ENCODE measurements at regions not wholly inside any gene's neighbourhood (a gene's known extent, or its start where the extent isn't known, plus 50 kb on each side); places are given as distances from the start of the nearest gene placed in this dataset.

DNA sequence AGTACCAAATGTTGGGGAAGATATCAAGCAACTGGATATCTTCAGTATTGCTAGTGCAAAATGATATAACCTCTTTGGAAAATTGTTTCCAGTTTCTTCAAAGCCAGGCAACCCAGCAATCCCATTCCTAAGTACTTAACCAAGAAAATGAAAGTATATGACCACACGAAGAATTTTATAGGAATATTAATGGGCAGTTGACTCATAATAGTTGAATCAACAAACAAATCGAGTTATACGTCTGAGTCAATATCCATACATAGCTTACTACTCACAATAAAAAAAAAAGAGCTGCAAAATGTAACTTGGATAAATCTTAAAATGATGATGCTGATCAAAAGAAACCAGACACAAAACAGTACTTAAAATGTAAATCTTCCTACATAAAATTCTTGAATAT is 810.4 kb downstream of the METTL4 start:
- Histone ChIP-seq H3K4me3 (ENCODE audit: low read depth in 1 of 2, low read length in 2 of 2) (no peak overlapping the region), H3K79me2 (ENCODE audit: insufficient read depth, low read length) (no peaks in the 10 kb centered on the region), H3K27me3 (ENCODE audit: insufficient read depth, low read length, poor library complexity) (no peaks in the 10 kb centered on the region), H3K9me3 (ENCODE audit: insufficient read depth, low read length, severe bottlenecking) (no peaks in the 10 kb centered on the region), H3K36me3 (ENCODE audit: insufficient read depth, low read length) (no peaks in the 10 kb centered on the region), H3K4me2 (ENCODE audit: insufficient read depth, low read length) (no peak overlapping the region), H2AFZ (ENCODE audit: low read depth, low read length) (no peak overlapping the region), H4K20me1 (ENCODE audit: insufficient read depth, low read length) (no peaks in the 10 kb centered on the region), H3K4me1 (ENCODE audit: insufficient read depth, low read length) (no peaks in the 10 kb centered on the region), H3K9ac (ENCODE audit: low read depth, low read length) (no peak overlapping the region), H3K27ac (ENCODE audit: low read length) (no peak overlapping the region)
- DNase-seq (no peak), ATAC-seq (ENCODE audit: insufficient read depth, low read depth) (no peak)
- TF ChIP-seq, protein P1, sequence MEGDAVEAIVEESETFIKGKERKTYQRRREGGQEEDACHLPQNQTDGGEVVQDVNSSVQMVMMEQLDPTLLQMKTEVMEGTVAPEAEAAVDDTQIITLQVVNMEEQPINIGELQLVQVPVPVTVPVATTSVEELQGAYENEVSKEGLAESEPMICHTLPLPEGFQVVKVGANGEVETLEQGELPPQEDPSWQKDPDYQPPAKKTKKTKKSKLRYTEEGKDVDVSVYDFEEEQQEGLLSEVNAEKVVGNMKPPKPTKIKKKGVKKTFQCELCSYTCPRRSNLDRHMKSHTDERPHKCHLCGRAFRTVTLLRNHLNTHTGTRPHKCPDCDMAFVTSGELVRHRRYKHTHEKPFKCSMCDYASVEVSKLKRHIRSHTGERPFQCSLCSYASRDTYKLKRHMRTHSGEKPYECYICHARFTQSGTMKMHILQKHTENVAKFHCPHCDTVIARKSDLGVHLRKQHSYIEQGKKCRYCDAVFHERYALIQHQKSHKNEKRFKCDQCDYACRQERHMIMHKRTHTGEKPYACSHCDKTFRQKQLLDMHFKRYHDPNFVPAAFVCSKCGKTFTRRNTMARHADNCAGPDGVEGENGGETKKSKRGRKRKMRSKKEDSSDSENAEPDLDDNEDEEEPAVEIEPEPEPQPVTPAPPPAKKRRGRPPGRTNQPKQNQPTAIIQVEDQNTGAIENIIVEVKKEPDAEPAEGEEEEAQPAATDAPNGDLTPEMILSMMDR (IDR thresholded peaks at IDR 0.05; ENCODE audit: borderline replicate concordance, extremely low read depth, low read length, poor library complexity, severe bottlenecking), result no peak
- no peak for TF ChIP-seq EZH2 (IDR thresholded peaks at IDR 0.05; ENCODE audit: borderline replicate concordance, low read depth, low read length, severe bottlenecking)

- H3K9me3 ChIP-seq (ENCODE audit: insufficient read depth, low read length, severe bottlenecking), result no peaks in the 10 kb centered on the region
- no peak overlapping the region for H3K27ac ChIP-seq (ENCODE audit: low read length)
- H3K4me2 ChIP-seq (ENCODE audit: insufficient read depth, low read length), result no peak overlapping the region
- H3K9ac ChIP-seq (ENCODE audit: low read depth, low read length), result no peak overlapping the region
- no peaks in the 10 kb centered on the region for H3K27me3 ChIP-seq (ENCODE audit: insufficient read depth, low read length, poor library complexity)
- DNase-seq (no peak), ATAC-seq (ENCODE audit: insufficient read depth, low read depth) (no peak)
- H3K36me3 ChIP-seq (ENCODE audit: insufficient read depth, low read length), result no peaks in the 10 kb centered on the region
- H3K79me2 ChIP-seq (ENCODE audit: insufficient read depth, low read length), result no peaks in the 10 kb centered on the region
- no peaks in the 10 kb centered on the region for H3K4me1 ChIP-seq (ENCODE audit: insufficient read depth, low read length)
- no peak for TF ChIP-seq EZH2 (IDR thresholded peaks at IDR 0.05; ENCODE audit: borderline replicate concordance, low read depth, low read length, severe bottlenecking)
- TF ChIP-seq, protein P1 (IDR thresholded peaks at IDR 0.05; ENCODE audit: borderline replicate concordance, extremely low read depth, low read length, poor library complexity, severe bottlenecking), result no peak
- no peak overlapping the region for H3K4me3 ChIP-seq (ENCODE audit: low read depth in 1 of 2, low read length in 2 of 2)
- no peaks in the 10 kb centered on the region for H4K20me1 ChIP-seq (ENCODE audit: insufficient read depth, low read length)
- no peak overlapping the region for H2AFZ ChIP-seq (ENCODE audit: low read depth, low read length)
Measured at GRCh38 chr18:1774261-1774660, 797.0 kb downstream of the METTL4 start.

DNA sequence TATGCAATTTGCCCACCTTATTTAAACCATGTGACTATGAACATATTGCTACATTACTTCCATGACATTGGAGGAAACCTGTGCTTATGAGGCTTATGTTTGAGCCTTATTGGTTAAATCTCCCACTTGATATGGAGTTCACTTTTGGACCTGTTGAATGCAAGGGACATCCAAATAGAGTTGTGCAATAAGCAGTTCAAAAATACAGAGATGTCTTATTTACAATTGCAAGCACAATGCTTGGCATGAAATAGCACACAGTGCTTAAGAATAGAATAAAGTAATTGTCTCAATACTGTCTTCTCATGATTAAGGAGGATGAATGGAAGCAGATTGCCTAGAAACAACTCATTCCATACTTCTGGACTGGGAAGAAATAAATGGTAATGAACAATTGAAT is 793.5 kb downstream of the METTL4 start:
- H3K9me3 ChIP-seq (ENCODE audit: insufficient read depth, low read length, severe bottlenecking), result no peaks in the 10 kb centered on the region
- H3K79me2 ChIP-seq (ENCODE audit: insufficient read depth, low read length), result no peaks in the 10 kb centered on the region
- TF ChIP-seq, protein P1 (IDR thresholded peaks at IDR 0.05; ENCODE audit: borderline replicate concordance, extremely low read depth, low read length, poor library complexity, severe bottlenecking), result no peak
- TF ChIP-seq EZH2 (IDR thresholded peaks at IDR 0.05; ENCODE audit: borderline replicate concordance, low read depth, low read length, severe bottlenecking), result no peak
- ATAC-seq (ENCODE audit: insufficient read depth, low read depth), result no peak
- no peak overlapping the region for H3K4me2 ChIP-seq (ENCODE audit: insufficient read depth, low read length)
- no peaks in the 10 kb centered on the region for H3K27me3 ChIP-seq (ENCODE audit: insufficient read depth, low read length, poor library complexity)
- no peak overlapping the region for H2AFZ ChIP-seq (ENCODE audit: low read depth, low read length)
- H4K20me1 ChIP-seq (ENCODE audit: insufficient read depth, low read length), result no peaks in the 10 kb centered on the region
- DNase-seq, result no peak
- H3K4me1 ChIP-seq (ENCODE audit: insufficient read depth, low read length), result no peaks in the 10 kb centered on the region
- no peak overlapping the region for H3K4me3 ChIP-seq (ENCODE audit: low read depth in 1 of 2, low read length in 2 of 2)
- no peaks in the 10 kb centered on the region for H3K36me3 ChIP-seq (ENCODE audit: insufficient read depth, low read length)
- H3K9ac ChIP-seq (ENCODE audit: low read depth, low read length), result no peak overlapping the region
- no peak overlapping the region for H3K27ac ChIP-seq (ENCODE audit: low read length)

Data from DND-41 (cell line).